ENCODE measurements at regions not wholly inside any gene's neighbourhood (a gene's known extent, or its start where the extent isn't known, plus 50 kb on each side); places are given as distances from the start of the nearest gene placed in this dataset.

- ATAC-seq (no peak), DNase-seq (ENCODE audit: low spot score) (no peak)
Measured at GRCh38 chr3:40593351-40593750, 68.6 kb downstream of the ZNF621 start.

GRCh38 chr3:40597441-40597840, 72.7 kb downstream of the ZNF621 start:
- no peak for DNase-seq (ENCODE audit: low spot score)
- ATAC-seq: no peak

- DNase-seq (ENCODE audit: low spot score) (no peak), ATAC-seq (no peak)
Measured at GRCh38 chr3:40598338-40598737, 73.6 kb downstream of the ZNF621 start.

GRCh38 chr3:40598962-40599361, 74.2 kb downstream of the ZNF621 start:
- no peak for ATAC-seq

GRCh38 chr3:40602778-40603385, 78.1 kb downstream of the ZNF621 start:
- ATAC-seq: no peak
- no peak for DNase-seq (ENCODE audit: low spot score)

More at GRCh38 chr3:40598962-40599361, 74.2 kb downstream of the ZNF621 start:
- no peak for DNase-seq (ENCODE audit: low spot score)

- ATAC-seq: no peak
- DNase-seq (ENCODE audit: low spot score): no peak
Measured at GRCh38 chr3:40605960-40606359, 81.2 kb downstream of the ZNF621 start.

- no peak for ATAC-seq
- DNase-seq (ENCODE audit: low spot score): no peak
Measured at GRCh38 chr3:40608091-40608490, 83.3 kb downstream of the ZNF621 start.

- DNase-seq (ENCODE audit: low spot score): no peak
Measured at GRCh38 chr3:40613306-40613705, 88.5 kb downstream of the ZNF621 start.

GRCh38 chr3:40615110-40615915, 90.6 kb downstream of the ZNF621 start:
- DNase-seq (ENCODE audit: low spot score) (no peak), ATAC-seq (no peak)

More at GRCh38 chr3:40613306-40613705, 88.5 kb downstream of the ZNF621 start:
- ATAC-seq: no peak

- ATAC-seq: no peak
- no peak for DNase-seq (ENCODE audit: low spot score)
Measured at GRCh38 chr3:40615918-40616819, 91.4 kb downstream of the ZNF621 start.

GRCh38 chr3:40617084-40617483, 92.3 kb downstream of the ZNF621 start:
- no peak for DNase-seq (ENCODE audit: low spot score)
- no peak for ATAC-seq

GRCh38 chr3:40618158-40618557, 93.4 kb downstream of the ZNF621 start:
- ATAC-seq (no peak), DNase-seq (ENCODE audit: low spot score) (no peak)

GRCh38 chr3:40620151-40620550, 95.4 kb downstream of the ZNF621 start:
- no peak for ATAC-seq
- DNase-seq (ENCODE audit: low spot score): no peak

GRCh38 chr3:40621252-40621651, 96.5 kb downstream of the ZNF621 start:
- no peak for ATAC-seq
- no peak for DNase-seq (ENCODE audit: low spot score)

GRCh38 chr3:40623567-40623966, 98.8 kb downstream of the ZNF621 start:
- DNase-seq (ENCODE audit: low spot score) (no peak), ATAC-seq (no peak)

GRCh38 chr3:40624189-40624769, 99.5 kb downstream of the ZNF621 start:
- no peak for ATAC-seq
- DNase-seq (ENCODE audit: low spot score): no peak

- no peak for DNase-seq (ENCODE audit: low spot score)
- ATAC-seq: no peak
Measured at GRCh38 chr3:40627095-40627494, 102.3 kb downstream of the ZNF621 start.

- DNase-seq (ENCODE audit: low spot score) (no peak), ATAC-seq (no peak)
Measured at GRCh38 chr3:40628984-40629383, 104.2 kb downstream of the ZNF621 start.

GRCh38 chr3:40631341-40631995, 106.7 kb downstream of the ZNF621 start:
- no peak for ATAC-seq

GRCh38 chr3:40637906-40638305, 113.1 kb downstream of the ZNF621 start:
- DNase-seq (ENCODE audit: low spot score): no peak
- ATAC-seq: no peak

More at GRCh38 chr3:40631341-40631995, 106.7 kb downstream of the ZNF621 start:
- no peak for DNase-seq (ENCODE audit: low spot score)

GRCh38 chr3:40639006-40639405, 114.2 kb downstream of the ZNF621 start:
- ATAC-seq: no peak

More at GRCh38 chr3:40639006-40639405, 114.2 kb downstream of the ZNF621 start:
- no peak for DNase-seq (ENCODE audit: low spot score)
